Erythroblast (primary cell): ENCODE measurements at regions not wholly inside any gene's neighbourhood (a gene's known extent, or its start where the extent isn't known, plus 50 kb on each side); places are given as distances from the start of the nearest gene placed in this dataset.

Experiments used
- GATA1 ChIP-seq: IDR thresholded peaks from 2 replicates; pipeline ENCODE4 v1.6.1; 2011; ENCODE audit warnings: low read depth, mild to moderate bottlenecking, control low read depth, low read length, moderate library complexity
- POLR2A ChIP-seq: IDR thresholded peaks from 2 replicates; pipeline ENCODE4 v1.6.1; 2011; ENCODE audit warnings: mild to moderate bottlenecking, low read length

DNA sequence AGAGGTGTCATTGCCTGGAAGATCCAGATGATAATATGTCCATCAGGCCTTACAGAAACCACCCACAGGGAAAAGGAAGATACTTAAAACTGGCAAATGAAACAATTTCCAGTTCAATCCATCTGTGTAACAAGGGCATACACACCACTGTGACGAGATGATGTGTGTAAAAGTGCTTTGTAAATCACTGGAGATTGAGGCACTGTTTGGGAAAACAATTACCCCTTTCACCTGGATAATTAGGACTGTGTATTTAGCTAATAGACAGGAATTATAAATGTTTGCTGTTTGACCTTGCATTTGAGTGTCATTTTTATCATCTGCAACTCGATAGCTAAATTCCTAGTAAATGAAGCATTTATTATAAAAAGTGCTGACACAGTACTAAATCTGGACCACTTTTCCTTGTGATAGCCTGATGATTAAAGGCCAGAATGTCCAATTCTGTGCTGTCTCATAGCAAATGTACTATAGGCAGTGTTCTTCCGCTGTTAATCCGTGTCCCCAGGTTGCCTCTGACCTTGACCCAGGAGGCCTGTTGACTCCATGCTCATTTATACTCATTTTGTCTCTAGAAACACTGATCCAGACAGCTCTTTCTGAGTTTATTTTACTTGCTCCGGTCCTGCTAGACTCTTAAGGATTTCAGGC is 105.8 kb downstream of the LACC1 start:
- no peak for TF ChIP-seq POLR2A
- TF ChIP-seq GATA1 = no peak
